ENCODE measurements at regions not wholly inside any gene's neighbourhood (a gene's known extent, or its start where the extent isn't known, plus 50 kb on each side); places are given as distances from the start of the nearest gene placed in this dataset.

- H2BK5ac ChIP-seq (ENCODE audit: low read depth, low read length): no peak overlapping the region
- no peak overlapping the region for H4K8ac ChIP-seq (ENCODE audit: extremely low read depth, insufficient read depth, low read length)
- H3K79me2 ChIP-seq (ENCODE audit: control insufficient read depth in 1 of 2, insufficient read depth in 2 of 2, low read length in 2 of 2): no peaks in the 10 kb centered on the region
- no peak overlapping the region for H3K18ac ChIP-seq (ENCODE audit: extremely low read depth, low read length)
- no peak overlapping the region for H3K4me2 ChIP-seq (ENCODE audit: insufficient read depth in 1 of 2, low read depth in 2 of 2, low read length in 2 of 2)
- no peak overlapping the region for H2BK120ac ChIP-seq (replicated peaks; ENCODE audit: low read depth, low read length)
- no peak for DNase-seq (ENCODE audit: low read depth in 1 of 2, low spot score in 2 of 2)
- ChIA-PET POLR2A (ENCODE audit: partially characterized antibody) (no interaction called here), CTCF (ENCODE audit: partially characterized antibody) (interaction anchor here (1.3 kb wide), 1 partner anchor 49 kb away, joined by 5 read pairs; no protein-coding TSS in a partner anchor)
- WGBS, 2 experiments (ENCODE audit: extremely low coverage in 1 of 2, insufficient coverage in 1 of 2, insufficient read length in 1 of 2, insufficient replicate concordance in 2 of 2, low coverage in 1 of 2, low lambda C conversion rate in 2 of 2, missing lambda C conversion rate in 1 of 2): 83% methylated on average over 1 of the region's 1 CpG; no CpG with 5 or more reads in 1 of the 2 experiments
- H3K14ac ChIP-seq (ENCODE audit: insufficient read length): no peak overlapping the region
- no peak overlapping the region for H2BK15ac ChIP-seq (ENCODE audit: low read length)
- H3K23ac ChIP-seq (ENCODE audit: insufficient read length): no peak overlapping the region
- peaks cover 0 to 2% (median under 1%) of the 10 kb centered on the region in 4 experiments; a peak in 2 of 7 replicates for H3K27me3 ChIP-seq (replicated peaks in 1 of 4; ENCODE audit: control insufficient read depth in 3 of 4, extremely low read depth in 1 of 4, insufficient read depth in 3 of 4, low read length in 3 of 4)
- H3K4me1 ChIP-seq (replicated peaks in 1 of 4; ENCODE audit: control insufficient read depth in 3 of 4, insufficient read depth in 4 of 4, low read length in 3 of 4): peaks cover 0 to 8% (median 5%) of the 10 kb centered on the region in 4 experiments; a peak in 5 of 7 replicates
- no peaks in the 10 kb centered on the region for H3K23me2 ChIP-seq (ENCODE audit: low read depth, low read length)
- H3K79me1 ChIP-seq (ENCODE audit: low read depth, low read length): no peaks in the 10 kb centered on the region
- H4K20me1 ChIP-seq (replicated peaks in 1 of 2; ENCODE audit: control insufficient read depth in 1 of 2, insufficient read depth in 2 of 2, low read length in 2 of 2): no peaks in the 10 kb centered on the region
- no peak overlapping the region for H3K4ac ChIP-seq (replicated peaks; ENCODE audit: insufficient read length, low read depth, low read length)
- no peak overlapping the region for H3K56ac ChIP-seq (replicated peaks; ENCODE audit: insufficient read length, low read depth, low read length)
- no peak for FAIRE-seq
- no peak overlapping the region for H2AFZ ChIP-seq (ENCODE audit: low read length)
- no peak overlapping the region for H3K27ac ChIP-seq (ENCODE audit: low read depth, low read length)
- no peak overlapping the region for H3K9ac ChIP-seq (replicated peaks in 1 of 4; ENCODE audit: extremely low read depth in 1 of 4, low read depth in 3 of 4, low read length in 3 of 4)
- H2AK5ac ChIP-seq (ENCODE audit: low read depth, low read length): no peak overlapping the region
- no peak overlapping the region for H3K4me3 ChIP-seq (ENCODE audit: extremely low read depth in 1 of 4, insufficient read depth in 2 of 4, low read depth in 3 of 4, low read length in 4 of 4)
- H3K36me3 ChIP-seq (ENCODE audit: control insufficient read depth in 2 of 4, insufficient read depth in 4 of 4, low read length in 3 of 4): no peaks in the 10 kb centered on the region
- no peak overlapping the region for H4K91ac ChIP-seq (replicated peaks; ENCODE audit: insufficient read length, low read length)
- H2BK12ac ChIP-seq (ENCODE audit: low read depth, low read length): no peak overlapping the region
- H2BK20ac ChIP-seq (ENCODE audit: low read length): no peak overlapping the region
- H3K9me3 ChIP-seq (ENCODE audit: insufficient read depth in 2 of 2, low read depth in 1 of 2, low read length in 1 of 2): no peaks in the 10 kb centered on the region
- H4K5ac ChIP-seq (ENCODE audit: insufficient read length, low read depth, low read length): no peak overlapping the region
- TF ChIP-seq CEBPB (IDR thresholded peaks at IDR 0.05; ENCODE audit: low read depth, low read length) (no peak), SIX5 (IDR thresholded peaks at IDR 0.05; ENCODE audit: low read depth, low read length) (no peak), SIRT6 (IDR thresholded peaks at IDR 0.05; ENCODE audit: low read length) (no peak), PHF8 (conservative IDR thresholded peaks at IDR 0.05; ENCODE audit: low read depth, low read length) (no peak), RAD21 (IDR thresholded peaks at IDR 0.05 in 1 of 2, conservative IDR thresholded peaks at IDR 0.05 in 1 of 2; ENCODE audit: low read depth in 2 of 2, low read length in 2 of 2) (no peak), RXRA (IDR thresholded peaks at IDR 0.05; ENCODE audit: insufficient read depth, low read depth, low read length) (no peak)
Measured at GRCh38 chr5:61728287-61728686, 396.2 kb downstream of the ZSWIM6 start.
